ENCODE measurements at regions not wholly inside any gene's neighbourhood (a gene's known extent, or its start where the extent isn't known, plus 50 kb on each side); places are given as distances from the start of the nearest gene placed in this dataset.
"Not testable (repeated sequence)": the region's sequence is repeated elsewhere in the genome, so short reads cannot be mapped to it uniquely, and the experiment has no call there.

- Histone ChIP-seq H2AK5ac (ENCODE audit: insufficient read length, low read length) (no peak overlapping the region), H3K23ac (ENCODE audit: insufficient read length, low read depth, low read length) (no peak overlapping the region), H3K79me2 (ENCODE audit: insufficient read depth, low read length) (no peaks in the 10 kb centered on the region), H3K56ac (ENCODE audit: insufficient read length, low read depth, low read length) (no peak overlapping the region), H3K9me3 (ENCODE audit: control insufficient read depth, low read depth, low read length) (peaks cover 81% of the 10 kb centered on the region), H3K4ac (ENCODE audit: low read depth, low read length) (no peak overlapping the region), H4K8ac (replicated peaks; ENCODE audit: insufficient read length, low read depth, low read length) (no peak overlapping the region), H2BK12ac (ENCODE audit: insufficient read length, low read depth, low read length) (no peak overlapping the region), H3K18ac (ENCODE audit: insufficient read length, low read depth, low read length) (no peak overlapping the region), H4K5ac (ENCODE audit: insufficient read length, low read depth, low read length) (no peak overlapping the region), H2BK20ac (ENCODE audit: low read depth, low read length, poor library complexity, severe bottlenecking) (no peak overlapping the region), H3K9ac (ENCODE audit: extremely low read depth, insufficient read length, low read length) (no peak overlapping the region), H2AFZ (ENCODE audit: low read length) (no peak overlapping the region), H3K4me2 (ENCODE audit: insufficient read depth, insufficient read length, low read length) (no peak overlapping the region), H3K79me1 (ENCODE audit: insufficient read depth, low read depth, low read length, poor library complexity, severe bottlenecking) (no peaks in the 10 kb centered on the region), H3K14ac (ENCODE audit: insufficient read depth, low read length) (no peak overlapping the region), H3K27me3 (ENCODE audit: insufficient read depth, low read length) (no peaks in the 10 kb centered on the region), H2BK5ac (ENCODE audit: insufficient read length, low read length) (no peak overlapping the region), H3T11ph (ENCODE audit: low read length) (no peak overlapping the region), H3K23me2 (ENCODE audit: insufficient read length, low read depth, low read length, poor library complexity, severe bottlenecking) (no peaks in the 10 kb centered on the region), H3K4me1 (ENCODE audit: insufficient read depth, low read length) (no peaks in the 10 kb centered on the region), H2BK15ac (ENCODE audit: low read depth, low read length) (no peak overlapping the region), H4K20me1 (ENCODE audit: control insufficient read depth, insufficient read depth, insufficient read length) (no peaks in the 10 kb centered on the region), H2BK120ac (ENCODE audit: low read depth, low read length, poor library complexity, severe bottlenecking) (no peak overlapping the region), H3K27ac (ENCODE audit: insufficient read length, low read depth, low read length) (no peak overlapping the region), H4K91ac (ENCODE audit: insufficient read length, low read depth, low read length) (no peak overlapping the region)
- Mint-ChIP-seq H3K4me1 (no peaks in the 10 kb centered on the region), H3K27ac (no peak overlapping the region), H3K9me3 (peaks cover 93 to 96% of the 10 kb centered on the region in 2 experiments), H3K27me3 (ENCODE audit: low read depth) (no peaks in the 10 kb centered on the region), H3K4me3 (no peak overlapping the region), H3K36me3 (ENCODE audit: insufficient read depth in 1 of 3, low read depth in 3 of 3) (peaks cover 8 to 39% (median 11%) of the 10 kb centered on the region in 3 experiments; a peak in 6 of 7 replicates)
- no peak for TF ChIP-seq CTCF (conservative IDR thresholded peaks at IDR 0.05)
- no peak for DNase-seq
- WGBS (ENCODE audit: extremely low coverage, insufficient read length, low lambda C conversion rate) = no CpG with 5 or more reads among the region's 2 CpGs
Observed at GRCh38 chr20:55934146-55934545, 71.2 kb downstream of the CBLN4 start.

- not testable (repeated sequence) for H3T11ph ChIP-seq (ENCODE audit: low read length); H2BK5ac ChIP-seq (ENCODE audit: insufficient read length, low read length); H2BK120ac ChIP-seq (ENCODE audit: low read depth, low read length, poor library complexity, severe bottlenecking); H3K4me2 ChIP-seq (ENCODE audit: insufficient read depth, insufficient read length, low read length); H3K4me3 Mint-ChIP-seq; H3K79me2 ChIP-seq (ENCODE audit: insufficient read depth, low read length); H3K4ac ChIP-seq (ENCODE audit: low read depth, low read length); H2AK5ac ChIP-seq (ENCODE audit: insufficient read length, low read length); H2BK12ac ChIP-seq (ENCODE audit: insufficient read length, low read depth, low read length); H2BK15ac ChIP-seq (ENCODE audit: low read depth, low read length); H3K4me1 Mint-ChIP-seq; H3K23ac ChIP-seq (ENCODE audit: insufficient read length, low read depth, low read length); H3K79me1 ChIP-seq (ENCODE audit: insufficient read depth, low read depth, low read length, poor library complexity, severe bottlenecking); H3K27ac Mint-ChIP-seq; H3K18ac ChIP-seq (ENCODE audit: insufficient read length, low read depth, low read length); H3K4me1 ChIP-seq (ENCODE audit: insufficient read depth, low read length); H4K5ac ChIP-seq (ENCODE audit: insufficient read length, low read depth, low read length); H2AFZ ChIP-seq (ENCODE audit: low read length); H4K20me1 ChIP-seq (ENCODE audit: control insufficient read depth, insufficient read depth, insufficient read length); H3K14ac ChIP-seq (ENCODE audit: insufficient read depth, low read length); H3K27me3 ChIP-seq (ENCODE audit: insufficient read depth, low read length); H4K8ac ChIP-seq (replicated peaks; ENCODE audit: insufficient read length, low read depth, low read length); H3K27ac ChIP-seq (ENCODE audit: insufficient read length, low read depth, low read length); H3K9ac ChIP-seq (ENCODE audit: extremely low read depth, insufficient read length, low read length); H3K27me3 Mint-ChIP-seq (ENCODE audit: low read depth); H4K91ac ChIP-seq (ENCODE audit: insufficient read length, low read depth, low read length); H2BK20ac ChIP-seq (ENCODE audit: low read depth, low read length, poor library complexity, severe bottlenecking); H3K23me2 ChIP-seq (ENCODE audit: insufficient read length, low read depth, low read length, poor library complexity, severe bottlenecking); H3K56ac ChIP-seq (ENCODE audit: insufficient read length, low read depth, low read length); DNase-seq
- no CpG with 5 or more reads among the region's 2 CpGs for WGBS (ENCODE audit: extremely low coverage, insufficient read length, low lambda C conversion rate)
- peaks cover 8 to 46% (median 16%) of the 10 kb centered on the region in 3 experiments; a peak in 6 of 7 replicates for H3K36me3 Mint-ChIP-seq (ENCODE audit: insufficient read depth in 1 of 3, low read depth in 3 of 3)
- H3K9me3 Mint-ChIP-seq = peaks cover 97 to 100% of the 10 kb centered on the region in 2 experiments
- peaks cover 89% of the 10 kb centered on the region for H3K9me3 ChIP-seq (ENCODE audit: control insufficient read depth, low read depth, low read length)
Observed at GRCh38 chr20:55930876-55931275, 74.4 kb downstream of the CBLN4 start.

Measured in H9 (cell line).